Testis (tissue), 2 donors: ENCODE measurements at regions not wholly inside any gene's neighbourhood (a gene's known extent, or its start where the extent isn't known, plus 50 kb on each side); places are given as distances from the start of the nearest gene placed in this dataset.

Experiments
- POLR2A ChIP-seq: fragments of 450-650 bp; IDR thresholded peaks from one replicate; pipeline ENCODE4 v1.6.1; 2017; ENCODE audit warnings: antibody characterized with exemption, mild to moderate bottlenecking, moderate library complexity
- TF ChIP-seq, protein P1 (sequence below), 3 experiments: fragments of 450-650 bp in 2 of 3; fragments of 200-600 bp in 1 of 3; sonication (generic) in 1 of 3; IDR thresholded peaks; one replicate each; pipeline ENCODE4 v1.5.1; 2016 to 2019; ENCODE audit warnings: antibody characterized with exemption in 3 of 3, mild to moderate bottlenecking in 2 of 3, moderate library complexity in 1 of 3

DNA sequence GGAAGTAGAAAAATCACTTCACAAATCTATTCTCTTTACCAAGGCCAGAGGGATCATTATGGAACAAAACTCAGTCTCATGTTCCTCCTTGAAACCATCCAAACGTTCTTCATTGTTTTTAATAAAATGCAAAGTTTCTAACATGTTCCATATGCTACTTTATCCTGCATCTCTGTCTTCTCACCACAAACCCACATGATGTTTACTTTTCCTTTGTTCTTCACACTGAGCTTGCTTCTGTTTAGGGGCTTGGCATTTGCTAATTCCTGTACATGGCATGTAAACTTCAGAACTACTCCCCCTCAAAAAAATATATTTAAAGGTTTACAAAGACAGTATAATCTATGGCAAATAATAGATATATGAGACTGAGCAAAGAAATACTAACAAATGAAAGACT, 651.4 kb downstream of the OTOL1 start:
- TF ChIP-seq, protein P1, sequence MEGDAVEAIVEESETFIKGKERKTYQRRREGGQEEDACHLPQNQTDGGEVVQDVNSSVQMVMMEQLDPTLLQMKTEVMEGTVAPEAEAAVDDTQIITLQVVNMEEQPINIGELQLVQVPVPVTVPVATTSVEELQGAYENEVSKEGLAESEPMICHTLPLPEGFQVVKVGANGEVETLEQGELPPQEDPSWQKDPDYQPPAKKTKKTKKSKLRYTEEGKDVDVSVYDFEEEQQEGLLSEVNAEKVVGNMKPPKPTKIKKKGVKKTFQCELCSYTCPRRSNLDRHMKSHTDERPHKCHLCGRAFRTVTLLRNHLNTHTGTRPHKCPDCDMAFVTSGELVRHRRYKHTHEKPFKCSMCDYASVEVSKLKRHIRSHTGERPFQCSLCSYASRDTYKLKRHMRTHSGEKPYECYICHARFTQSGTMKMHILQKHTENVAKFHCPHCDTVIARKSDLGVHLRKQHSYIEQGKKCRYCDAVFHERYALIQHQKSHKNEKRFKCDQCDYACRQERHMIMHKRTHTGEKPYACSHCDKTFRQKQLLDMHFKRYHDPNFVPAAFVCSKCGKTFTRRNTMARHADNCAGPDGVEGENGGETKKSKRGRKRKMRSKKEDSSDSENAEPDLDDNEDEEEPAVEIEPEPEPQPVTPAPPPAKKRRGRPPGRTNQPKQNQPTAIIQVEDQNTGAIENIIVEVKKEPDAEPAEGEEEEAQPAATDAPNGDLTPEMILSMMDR (IDR thresholded peaks at IDR 0.05), result no peak
- no peak for TF ChIP-seq POLR2A
